Coronary artery (tissue), 2 donors: ENCODE measurements at regions not wholly inside any gene's neighbourhood (a gene's known extent, or its start where the extent isn't known, plus 50 kb on each side); places are given as distances from the start of the nearest gene placed in this dataset.

Experiments used
- DNase-seq: peaks from one replicate; pipeline ENCODE4 v3.0.0-alpha.2; 2017; ENCODE audit warnings: low spot score
- H3K27ac ChIP-seq, 2 donors: fragments of 200-600 bp; sonication (generic); one replicate each; pipeline ENCODE4 v1.5.1; 2016 to 2019
- H3K4me3 ChIP-seq: fragments of 200-600 bp; sonication (generic); 2 replicates; pipeline ENCODE4 v1.5.1; 2016; ENCODE audit warnings: mild to moderate bottlenecking, moderate library complexity
- TF ChIP-seq, protein P1 (sequence below): fragments of 200-600 bp; sonication (generic); IDR thresholded peaks from one replicate; pipeline ENCODE4 v1.5.1; 2019; ENCODE audit warnings: antibody characterized with exemption

DNA sequence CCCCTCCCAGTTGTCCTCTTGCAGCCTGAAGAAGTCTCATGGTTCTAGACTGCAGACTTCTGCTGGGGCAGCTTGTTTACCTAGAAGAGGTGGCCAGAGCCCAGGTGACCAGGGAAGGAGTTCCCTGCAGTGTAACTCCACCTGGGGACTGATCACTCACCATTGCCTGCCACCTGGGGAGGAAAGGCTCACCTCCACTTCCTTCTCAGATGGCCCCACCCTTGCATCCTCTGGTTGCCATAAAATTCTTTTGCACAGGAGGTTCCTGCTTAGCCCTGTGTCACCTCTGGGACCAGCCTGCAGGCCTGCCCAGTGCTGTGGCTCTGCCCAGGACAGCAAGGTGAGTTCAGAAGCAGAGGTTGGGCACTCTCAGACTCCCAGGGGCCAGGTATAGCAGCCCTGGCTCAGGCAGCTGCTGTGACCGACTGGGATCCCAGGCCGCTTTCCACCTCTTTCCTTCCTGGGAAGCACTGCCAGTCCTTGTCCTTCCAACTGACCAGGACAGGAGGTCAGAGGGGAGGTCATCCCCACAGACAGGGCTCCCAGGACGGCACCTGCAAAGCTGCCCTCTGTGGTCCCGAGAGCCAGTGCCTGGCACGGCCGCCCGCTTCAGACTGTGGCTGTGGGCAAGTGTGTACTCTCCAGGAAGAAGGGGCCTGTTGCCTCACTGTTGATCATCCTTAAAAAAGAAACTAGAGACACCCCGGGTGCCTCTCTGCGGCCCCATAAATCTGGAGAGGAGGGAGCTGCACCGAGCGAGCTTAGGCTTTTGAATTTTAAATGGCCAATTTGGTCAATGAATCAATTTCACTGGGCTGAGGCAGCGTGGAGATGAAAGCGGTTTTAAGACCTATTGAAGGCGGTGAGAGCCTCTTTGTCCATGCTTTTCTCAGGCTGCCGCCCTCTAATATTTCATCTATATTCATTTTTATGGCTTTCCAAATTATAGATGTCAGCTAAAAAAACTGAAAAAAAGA, 79.5 kb upstream of the C14orf180 start:
- TF ChIP-seq, protein P1, sequence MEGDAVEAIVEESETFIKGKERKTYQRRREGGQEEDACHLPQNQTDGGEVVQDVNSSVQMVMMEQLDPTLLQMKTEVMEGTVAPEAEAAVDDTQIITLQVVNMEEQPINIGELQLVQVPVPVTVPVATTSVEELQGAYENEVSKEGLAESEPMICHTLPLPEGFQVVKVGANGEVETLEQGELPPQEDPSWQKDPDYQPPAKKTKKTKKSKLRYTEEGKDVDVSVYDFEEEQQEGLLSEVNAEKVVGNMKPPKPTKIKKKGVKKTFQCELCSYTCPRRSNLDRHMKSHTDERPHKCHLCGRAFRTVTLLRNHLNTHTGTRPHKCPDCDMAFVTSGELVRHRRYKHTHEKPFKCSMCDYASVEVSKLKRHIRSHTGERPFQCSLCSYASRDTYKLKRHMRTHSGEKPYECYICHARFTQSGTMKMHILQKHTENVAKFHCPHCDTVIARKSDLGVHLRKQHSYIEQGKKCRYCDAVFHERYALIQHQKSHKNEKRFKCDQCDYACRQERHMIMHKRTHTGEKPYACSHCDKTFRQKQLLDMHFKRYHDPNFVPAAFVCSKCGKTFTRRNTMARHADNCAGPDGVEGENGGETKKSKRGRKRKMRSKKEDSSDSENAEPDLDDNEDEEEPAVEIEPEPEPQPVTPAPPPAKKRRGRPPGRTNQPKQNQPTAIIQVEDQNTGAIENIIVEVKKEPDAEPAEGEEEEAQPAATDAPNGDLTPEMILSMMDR, result no peak
- H3K27ac ChIP-seq, result no peak overlapping the region
- no peak overlapping the region for H3K4me3 ChIP-seq
- DNase-seq, result peak; percentile 50

DNA sequence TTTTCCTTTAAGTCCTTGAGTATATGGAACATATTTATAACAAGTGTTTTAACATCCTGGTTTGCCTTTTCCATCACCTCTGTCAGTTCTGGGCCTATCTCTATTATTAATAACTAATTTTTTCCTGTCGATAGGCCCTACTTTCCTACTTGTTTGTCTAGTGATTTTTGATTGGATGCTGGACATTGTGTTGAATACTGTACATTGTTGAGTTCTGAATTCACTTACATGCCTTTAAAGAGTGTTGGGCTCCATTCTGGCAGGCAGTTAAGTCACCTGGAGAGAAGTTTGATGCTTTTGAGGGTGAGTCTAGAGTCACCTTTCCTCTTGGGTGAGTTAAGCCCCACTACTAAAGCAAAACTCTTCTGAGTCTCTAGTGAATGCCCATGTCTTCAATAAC, 77.5 kb upstream of the C14orf180 start:
- no peak for DNase-seq
- Histone ChIP-seq H3K4me3 (no peak overlapping the region), H3K27ac (no peak overlapping the region)
- TF ChIP-seq, protein P1, result no peak

DNA sequence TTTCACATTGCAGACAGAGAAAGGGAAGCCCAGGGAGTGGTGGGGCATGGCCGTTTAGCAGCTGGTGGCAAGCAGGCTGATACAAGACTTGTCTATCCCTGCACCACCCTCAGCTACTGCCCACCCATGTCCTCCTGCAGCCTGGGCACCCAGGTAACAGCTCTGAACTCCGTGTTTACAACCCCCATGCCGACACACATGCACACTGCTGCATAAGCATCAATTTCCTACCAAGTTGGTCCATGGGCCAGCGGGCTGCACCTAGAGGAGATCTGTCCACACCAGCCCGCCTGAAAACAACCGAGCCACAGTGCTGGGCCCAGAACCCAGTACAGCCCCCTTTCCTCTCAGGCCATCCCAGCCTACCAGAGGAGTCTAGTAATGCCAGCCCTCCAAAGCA, 75.9 kb upstream of the C14orf180 start:
- DNase-seq, result no peak
- Histone ChIP-seq H3K27ac (no peak overlapping the region), H3K4me3 (no peak overlapping the region)
- TF ChIP-seq, protein P1, result no peak

DNA sequence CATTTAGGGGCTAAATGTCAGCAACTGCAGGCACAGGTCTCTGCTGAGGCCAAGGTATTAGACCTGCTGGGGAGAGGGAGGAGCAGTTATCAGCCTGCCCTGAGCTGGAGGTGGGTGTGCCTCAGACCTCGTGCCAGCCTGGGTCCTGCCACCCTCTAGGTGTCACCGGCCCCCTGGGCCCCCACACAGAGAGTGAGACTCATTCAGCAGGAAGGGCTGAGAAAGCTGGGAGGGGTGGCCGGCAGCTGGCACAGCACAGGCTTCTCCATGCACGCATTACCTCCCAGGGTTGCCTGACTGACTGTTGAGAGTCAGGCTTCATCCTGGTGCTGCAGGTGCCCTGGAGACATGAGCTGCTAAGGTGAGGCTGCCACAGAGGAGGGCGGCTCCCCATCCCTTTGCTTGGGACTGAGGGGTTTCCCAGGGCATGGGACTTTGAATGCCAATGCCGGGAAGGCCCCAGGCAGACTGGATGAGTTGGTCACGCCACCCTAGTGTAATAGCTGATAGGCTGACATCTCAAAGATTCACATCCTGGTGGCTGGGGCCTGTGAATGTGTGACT, 75.3 kb upstream of the C14orf180 start:
- no peak for DNase-seq

DNA sequence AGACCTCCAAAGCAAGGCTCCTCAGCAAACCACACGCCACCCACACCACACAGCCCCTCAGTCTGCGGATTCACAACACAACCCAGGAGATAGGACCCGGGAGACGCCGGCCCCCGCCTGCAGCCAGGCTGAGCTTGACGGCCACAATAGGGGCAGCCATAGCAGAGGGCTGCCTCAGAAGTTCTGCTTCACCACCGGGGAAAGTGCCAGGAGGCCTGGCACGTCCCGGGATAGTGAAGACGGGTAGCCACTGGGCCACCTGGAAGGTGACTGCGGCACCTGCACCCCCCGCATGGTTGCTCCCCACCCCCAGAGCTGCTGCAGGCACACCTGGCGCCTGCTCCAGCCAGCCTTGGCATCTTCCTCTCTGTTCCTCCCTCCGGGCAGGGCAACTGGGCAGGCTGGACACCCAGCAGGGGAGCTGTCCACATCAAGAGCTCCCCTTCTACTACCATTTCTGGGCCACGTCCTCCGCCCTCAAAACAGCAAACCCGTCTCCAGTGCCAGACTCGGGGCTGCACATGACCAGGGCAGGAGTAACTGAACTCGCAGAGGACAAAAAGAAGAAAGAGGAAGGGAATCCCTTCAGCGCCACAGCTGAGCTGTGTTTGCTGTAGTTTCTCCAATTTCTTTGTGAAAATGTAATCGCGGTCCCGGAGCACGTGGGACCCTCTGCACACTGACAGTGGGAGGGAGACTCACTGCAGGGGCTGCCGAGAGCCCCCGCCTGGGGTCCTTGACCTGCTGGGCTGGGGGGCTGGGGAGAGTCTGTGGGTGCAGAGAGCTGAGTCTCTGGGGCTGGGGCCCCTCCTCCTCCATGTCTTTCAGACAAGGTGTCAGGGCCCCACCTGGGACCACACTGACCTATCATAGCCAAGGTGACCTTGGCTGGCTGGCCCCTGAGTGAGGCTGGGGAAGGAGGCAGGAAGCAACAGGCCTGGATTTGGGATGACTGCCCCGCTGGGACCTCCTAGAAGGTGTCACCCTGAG, 74.2 kb upstream of the C14orf180 start:
- TF ChIP-seq, protein P1, result no peak
- no peak overlapping the region for H3K27ac ChIP-seq
- no peak overlapping the region for H3K4me3 ChIP-seq
- no peak for DNase-seq

More for the DNA sequence above, 75.3 kb upstream of the C14orf180 start:
- no peak overlapping the region for H3K27ac ChIP-seq
- H3K4me3 ChIP-seq, result no peak overlapping the region
- TF ChIP-seq, protein P1, result no peak

DNA sequence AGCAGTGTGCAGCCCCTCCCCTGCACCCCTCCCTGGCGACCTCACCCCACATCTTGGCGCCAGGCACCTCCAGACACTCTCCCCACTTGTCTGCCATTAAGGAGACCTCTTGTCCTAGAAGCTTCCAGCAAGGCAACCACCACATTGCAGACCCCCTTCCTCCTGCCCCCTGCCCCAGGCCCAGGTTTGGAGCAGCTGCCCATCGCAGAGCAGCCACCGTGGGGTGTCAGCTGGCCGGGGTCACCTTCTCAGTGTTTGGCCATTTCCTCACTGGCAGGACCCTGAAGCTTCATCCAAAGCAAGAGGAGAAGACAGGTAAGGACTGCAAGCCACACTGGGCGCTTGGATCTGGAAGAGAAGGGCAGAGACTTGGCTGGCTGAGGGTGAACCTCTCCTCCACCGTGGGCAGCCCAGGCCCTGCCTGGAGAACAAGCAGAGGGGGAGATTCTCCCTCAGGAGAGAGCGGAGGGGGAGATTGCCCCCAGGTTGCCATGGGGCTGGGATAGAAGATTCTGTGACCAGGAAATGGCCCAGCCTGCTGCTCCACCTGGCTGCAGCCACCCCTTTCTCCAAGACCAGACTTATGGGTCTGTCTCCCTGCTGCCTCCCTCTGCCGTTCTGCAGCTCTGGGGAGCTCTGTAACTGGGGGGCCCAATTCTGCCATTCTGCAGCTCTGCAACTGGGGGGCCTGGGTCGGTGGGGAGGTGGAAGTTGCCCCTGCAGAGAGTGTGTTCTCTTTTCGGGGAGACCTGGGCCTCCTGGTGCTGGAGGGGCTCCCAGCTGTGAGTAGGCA, 72.9 kb upstream of the C14orf180 start:
- no peak for DNase-seq
- Histone ChIP-seq H3K27ac (no peak overlapping the region), H3K4me3 (no peak overlapping the region)
- TF ChIP-seq, protein P1, result no peak
